ENCODE measurements at regions not wholly inside any gene's neighbourhood (a gene's known extent, or its start where the extent isn't known, plus 50 kb on each side); places are given as distances from the start of the nearest gene placed in this dataset.

DNA sequence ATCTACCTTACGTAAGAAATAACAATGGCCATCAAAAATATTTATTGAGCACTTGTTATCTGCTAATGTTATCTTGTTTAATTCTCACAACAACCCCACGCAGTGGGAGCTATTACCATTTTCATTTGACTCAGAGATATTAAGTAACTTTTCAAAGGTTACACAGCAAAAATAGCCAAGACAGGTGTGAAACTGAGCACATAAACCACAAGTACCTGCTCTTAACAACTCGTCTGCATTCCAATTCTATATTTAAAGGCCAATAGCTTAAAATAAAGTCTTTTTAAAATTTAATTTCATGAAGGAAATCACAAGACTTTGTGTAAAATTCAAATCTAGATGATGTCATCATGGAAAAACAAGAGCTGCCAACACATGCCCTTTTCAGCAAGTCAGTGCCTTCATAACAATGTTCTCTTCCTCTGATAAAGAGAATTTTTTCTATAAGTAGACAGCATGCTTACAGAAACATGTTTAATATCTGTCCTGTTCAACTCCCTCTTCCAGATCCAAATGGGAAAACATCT lies 111.6 kb downstream of the MED10 start:
- DNase-seq (ENCODE audit: low spot score in 2 of 2), result no peak
- TF ChIP-seq POLR2A (IDR thresholded peaks at IDR 0.05) (no peak), POLR2AphosphoS5 (IDR thresholded peaks at IDR 0.05) (no peak)
- TF ChIP-seq, protein P1, sequence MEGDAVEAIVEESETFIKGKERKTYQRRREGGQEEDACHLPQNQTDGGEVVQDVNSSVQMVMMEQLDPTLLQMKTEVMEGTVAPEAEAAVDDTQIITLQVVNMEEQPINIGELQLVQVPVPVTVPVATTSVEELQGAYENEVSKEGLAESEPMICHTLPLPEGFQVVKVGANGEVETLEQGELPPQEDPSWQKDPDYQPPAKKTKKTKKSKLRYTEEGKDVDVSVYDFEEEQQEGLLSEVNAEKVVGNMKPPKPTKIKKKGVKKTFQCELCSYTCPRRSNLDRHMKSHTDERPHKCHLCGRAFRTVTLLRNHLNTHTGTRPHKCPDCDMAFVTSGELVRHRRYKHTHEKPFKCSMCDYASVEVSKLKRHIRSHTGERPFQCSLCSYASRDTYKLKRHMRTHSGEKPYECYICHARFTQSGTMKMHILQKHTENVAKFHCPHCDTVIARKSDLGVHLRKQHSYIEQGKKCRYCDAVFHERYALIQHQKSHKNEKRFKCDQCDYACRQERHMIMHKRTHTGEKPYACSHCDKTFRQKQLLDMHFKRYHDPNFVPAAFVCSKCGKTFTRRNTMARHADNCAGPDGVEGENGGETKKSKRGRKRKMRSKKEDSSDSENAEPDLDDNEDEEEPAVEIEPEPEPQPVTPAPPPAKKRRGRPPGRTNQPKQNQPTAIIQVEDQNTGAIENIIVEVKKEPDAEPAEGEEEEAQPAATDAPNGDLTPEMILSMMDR (IDR thresholded peaks at IDR 0.05), result no peak
- no peaks in the 10 kb centered on the region for H3K4me1 ChIP-seq
- no peak overlapping the region for H3K4me3 ChIP-seq
- intact Hi-C loops (cut with DNase I; ENCODE audit: low total_unique reads), result no loop called here
- H3K36me3 ChIP-seq, result no peaks in the 10 kb centered on the region
- no peaks in the 10 kb centered on the region for H3K27me3 ChIP-seq
- peaks cover 3 to 12% of the 10 kb centered on the region in 2 donors for H3K9me3 ChIP-seq
- H3K27ac ChIP-seq, result no peak overlapping the region

GRCh38 chr5:6264394-6264793 lies 114.0 kb downstream of the MED10 start:
- no peak overlapping the region for H3K4me3 ChIP-seq
- no peaks in the 10 kb centered on the region for H3K36me3 ChIP-seq
- intact Hi-C loops (cut with DNase I; ENCODE audit: low total_unique reads), result no loop called here
- DNase-seq (ENCODE audit: low spot score in 2 of 2), result no peak
- TF ChIP-seq, protein P1 (IDR thresholded peaks at IDR 0.05), result no peak
- TF ChIP-seq POLR2AphosphoS5 (IDR thresholded peaks at IDR 0.05) (no peak), POLR2A (IDR thresholded peaks at IDR 0.05) (no peak)
- no peaks in the 10 kb centered on the region for H3K4me1 ChIP-seq
- no peaks in the 10 kb centered on the region for H3K27me3 ChIP-seq
- H3K27ac ChIP-seq, result no peak overlapping the region
- H3K9me3 ChIP-seq, result no peaks in the 10 kb centered on the region

DNA sequence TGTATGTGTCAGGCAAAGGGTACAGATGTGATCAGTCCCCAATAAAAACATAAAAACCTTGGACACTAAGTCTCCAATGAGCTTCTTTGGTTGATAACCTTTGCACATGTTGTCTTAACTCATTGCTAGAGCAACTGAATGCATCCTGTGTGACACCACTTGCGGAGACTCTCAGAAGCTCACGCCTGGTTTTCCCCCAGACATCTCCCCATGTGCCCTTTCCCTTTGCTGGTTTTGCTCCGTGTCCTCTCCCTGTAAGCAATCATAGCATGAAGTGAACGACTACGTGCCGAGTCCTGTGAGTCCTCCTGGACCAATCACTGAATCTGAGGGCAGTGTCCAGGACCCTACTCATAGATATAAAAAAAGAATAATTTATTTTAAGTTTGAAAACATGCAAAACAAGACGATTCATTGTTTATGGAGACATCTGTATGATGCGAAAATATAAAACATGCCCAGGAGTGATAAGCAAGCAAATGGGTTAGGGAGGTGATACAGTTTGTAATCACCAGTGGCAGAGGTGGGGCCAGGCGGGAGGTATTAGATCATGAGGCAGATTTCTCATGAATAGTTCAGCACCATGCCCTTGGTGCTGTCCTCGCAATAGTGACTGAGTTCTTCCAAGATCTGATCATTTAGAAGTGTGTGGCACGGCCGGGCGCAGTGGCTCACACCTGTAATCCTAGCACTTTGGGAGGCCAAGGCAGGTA lies 115.5 kb downstream of the MED10 start:
- H3K27me3 ChIP-seq, result no peaks in the 10 kb centered on the region
- TF ChIP-seq, protein P1 (IDR thresholded peaks at IDR 0.05), result no peak
- TF ChIP-seq POLR2AphosphoS5 (IDR thresholded peaks at IDR 0.05), result no peak
- no peak for TF ChIP-seq POLR2A (IDR thresholded peaks at IDR 0.05)
- H3K36me3 ChIP-seq, result no peaks in the 10 kb centered on the region
- H3K9me3 ChIP-seq, result no peaks in the 10 kb centered on the region
- no peak overlapping the region for H3K4me3 ChIP-seq
- no peaks in the 10 kb centered on the region for H3K4me1 ChIP-seq
- H3K27ac ChIP-seq, result no peak overlapping the region
- DNase-seq (ENCODE audit: low spot score in 2 of 2), result no peak
- intact Hi-C loops (cut with DNase I; ENCODE audit: low total_unique reads), result no loop called here

- H3K9me3 ChIP-seq, result no peaks in the 10 kb centered on the region
- intact Hi-C loops (cut with DNase I; ENCODE audit: low total_unique reads), result no loop called here
- H3K27ac ChIP-seq, result no peak overlapping the region
- no peaks in the 10 kb centered on the region for H3K36me3 ChIP-seq
- TF ChIP-seq POLR2A (IDR thresholded peaks at IDR 0.05), result no peak
- TF ChIP-seq, protein P1 (IDR thresholded peaks at IDR 0.05), result no peak
- no peak for TF ChIP-seq POLR2AphosphoS5 (IDR thresholded peaks at IDR 0.05)
- no peak for DNase-seq (ENCODE audit: low spot score in 2 of 2)
- no peaks in the 10 kb centered on the region for H3K27me3 ChIP-seq
- no peak overlapping the region for H3K4me3 ChIP-seq
- no peaks in the 10 kb centered on the region for H3K4me1 ChIP-seq
Measured at GRCh38 chr5:6261668-6262067, 116.7 kb downstream of the MED10 start.

DNA sequence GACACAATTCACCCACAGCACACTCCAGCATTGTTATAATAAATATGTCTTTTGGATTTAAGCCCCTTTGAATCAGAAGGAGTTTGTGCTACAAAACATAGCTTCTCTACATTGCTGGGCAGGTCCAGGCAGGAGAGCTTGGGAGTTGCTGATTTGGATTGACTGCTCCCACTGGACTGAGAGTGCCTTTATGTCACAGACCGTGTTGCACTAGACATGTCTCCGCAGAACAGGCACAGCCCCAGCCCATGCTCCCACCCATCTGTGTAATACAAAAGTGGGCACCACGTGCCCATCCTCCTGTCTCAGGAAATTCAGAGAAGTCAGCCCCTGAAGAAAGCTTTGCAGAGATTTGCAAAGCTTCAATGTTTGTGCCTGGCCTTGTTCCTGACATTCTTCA lies 117.1 kb downstream of the MED10 start:
- Histone ChIP-seq H3K4me1 (no peaks in the 10 kb centered on the region), H3K27ac (peak overlapping the region; percentile 5 to 43), H3K4me3 (peak overlapping the region in 1 of 3 donors; percentile 3), H3K9me3 (no peaks in the 10 kb centered on the region), H3K36me3 (no peaks in the 10 kb centered on the region), H3K27me3 (no peaks in the 10 kb centered on the region)
- no peak for TF ChIP-seq POLR2A (IDR thresholded peaks at IDR 0.05)
- TF ChIP-seq, protein P1 (IDR thresholded peaks at IDR 0.05), result no peak
- TF ChIP-seq POLR2AphosphoS5 (IDR thresholded peaks at IDR 0.05), result no peak
- intact Hi-C loops (cut with DNase I; ENCODE audit: low total_unique reads), result no loop called here
- peak in 1 of 2 donors; percentile 20 for DNase-seq (ENCODE audit: low spot score in 2 of 2)

Measured in breast epithelium (tissue), 4 donors.